CD4-positive, alpha-beta T cell (primary cell): ENCODE measurements at regions not wholly inside any gene's neighbourhood (a gene's known extent, or its start where the extent isn't known, plus 50 kb on each side); places are given as distances from the start of the nearest gene placed in this dataset.

Experiments
- ATAC-seq: fragments of 200-7000 bp; cut with Tn5 transposase; one replicate; pipeline ENCODE4 v1.10.0; 2022; ENCODE audit warnings: mild to moderate bottlenecking; ENCODE audit not compliant: poor library complexity
- CTCF ChIA-PET: fragments of 350-600 bp; sonication (Branson Sonifier 250); formaldehyde crosslinking; loops from one replicate; lab custom pipeline; 2021; ENCODE audit warnings: antibody characterized with exemption, inconsistent platforms; lab: Charles Lee
- POLR2A ChIA-PET: fragments of 350-600 bp; sonication (Branson Sonifier 250); formaldehyde crosslinking; loops from one replicate; lab custom pipeline; 2021; ENCODE audit warnings: antibody characterized with exemption, inconsistent platforms; lab: Charles Lee
- DNase-seq, 14 experiments: peaks; one replicate each; pipeline ENCODE4 v3.0.0-alpha.2; 2013 to 2020; ENCODE audit warnings: mixed read lengths in 2 of 14
- H3K27ac ChIP-seq, 2 donors: one replicate each; pipeline versions ENCODE4 v1.5.1 to v1.7.0; 2013; ENCODE audit warnings: low read length in 2 of 2, low read depth in 1 of 2, mild to moderate bottlenecking in 1 of 2
- H3K27me3 ChIP-seq, 2 experiments: 1 replicate in 1 of 2; 2 replicates in 1 of 2; pipeline versions ENCODE4 v1.6.1 to v1.7.0; 2013; ENCODE audit warnings: low read length in 2 of 2, control low read depth in 1 of 2, mild to moderate bottlenecking in 1 of 2, moderate library complexity in 1 of 2; ENCODE audit not compliant: insufficient read depth in 2 of 2, control insufficient read depth in 1 of 2
- H3K36me3 ChIP-seq: one replicate; pipeline ENCODE4 v1.6.1; 2013; ENCODE audit warnings: low read length, control low read depth; ENCODE audit not compliant: insufficient read depth
- H3K4me1 ChIP-seq: one replicate; pipeline ENCODE4 v1.6.1; 2013; ENCODE audit warnings: low read length, control low read depth; ENCODE audit not compliant: insufficient read depth
- H3K4me3 ChIP-seq: one replicate; pipeline ENCODE4 v1.5.1; 2013; ENCODE audit warnings: mild to moderate bottlenecking, low read length, moderate library complexity
- H3K9me3 ChIP-seq, 2 experiments: 1 replicate in 1 of 2; 2 replicates in 1 of 2; pipeline versions ENCODE4 v1.6.1 to v1.7.0; 2013; ENCODE audit warnings: low read length in 2 of 2, mild to moderate bottlenecking in 2 of 2, control low read depth in 1 of 2, moderate library complexity in 1 of 2; ENCODE audit not compliant: control insufficient read depth in 1 of 2, insufficient read depth in 1 of 2
- H3K27ac Mint-ChIP-seq: one replicate; pipeline ENCODE4 v1.8.0; 2020; ENCODE audit warnings: mixed read lengths
- H3K27me3 Mint-ChIP-seq: one replicate; pipeline ENCODE4 v1.8.0; 2021; ENCODE audit warnings: mixed read lengths
- H3K36me3 Mint-ChIP-seq: one replicate; pipeline ENCODE4 v1.8.0; 2021; ENCODE audit warnings: low read depth, mixed read lengths
- H3K4me1 Mint-ChIP-seq: one replicate; pipeline ENCODE4 v1.8.0; 2021; ENCODE audit warnings: low read depth, mixed read lengths
- H3K4me3 Mint-ChIP-seq: one replicate; pipeline ENCODE4 v1.8.0; 2020; ENCODE audit warnings: mild to moderate bottlenecking, mixed read lengths
- H3K9me3 Mint-ChIP-seq: one replicate; pipeline ENCODE4 v1.8.0; 2020; ENCODE audit warnings: mixed read lengths
- intact Hi-C, 2 experiments: fragments of 100-400 bp; cut with DNase I in 1 of 2; cut with micrococcal nuclease in 1 of 2; formaldehyde crosslinking; loops; one replicate each; pipeline versions ENCODE4 v1.15.1 to v1.9.0; 2023 to 2025; cut with DNase I, micrococcal nuclease
- TF ChIP-seq, protein P1 (sequence below): fragments of 200-600 bp; IDR thresholded peaks from one replicate; pipeline ENCODE4 v1.8.0; 2022; ENCODE audit warnings: antibody characterized with exemption, mild to moderate bottlenecking

DNA sequence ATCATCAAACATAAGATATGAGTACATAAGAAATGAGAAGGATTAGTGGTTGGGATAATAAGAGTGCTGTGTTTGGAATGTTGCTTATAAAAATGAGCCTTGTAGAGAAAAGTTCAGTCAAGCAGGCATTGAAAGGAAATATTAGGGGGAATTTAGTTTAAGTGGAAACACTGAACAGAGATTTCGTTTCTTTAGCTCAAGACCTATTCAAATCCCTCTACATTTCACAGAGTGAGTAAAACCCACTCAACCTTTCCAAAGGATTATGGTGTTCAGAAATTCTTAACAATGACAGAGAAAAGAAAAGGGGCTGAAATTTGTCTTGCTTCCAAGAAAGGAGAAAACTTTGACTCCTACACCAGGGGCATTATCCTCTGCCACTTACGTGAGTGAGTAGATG, 1072.4 kb upstream of the LCORL start:
- Histone ChIP-seq H3K27ac (no peak overlapping the region), H3K9me3 (peaks cover 3 to 11% of the 10 kb centered on the region in 2 experiments), H3K4me1 (no peaks in the 10 kb centered on the region), H3K36me3 (no peaks in the 10 kb centered on the region), H3K27me3 (no peaks in the 10 kb centered on the region), H3K4me3 (no peak overlapping the region)
- ChIA-PET CTCF (no interaction called here), POLR2A (no interaction called here)
- no peaks in the 10 kb centered on the region for H3K27me3 Mint-ChIP-seq
- ATAC-seq (no peak), DNase-seq (no peak)
- H3K27ac Mint-ChIP-seq: no peak overlapping the region
- intact Hi-C loops: no loop called here
- TF ChIP-seq, protein P1, sequence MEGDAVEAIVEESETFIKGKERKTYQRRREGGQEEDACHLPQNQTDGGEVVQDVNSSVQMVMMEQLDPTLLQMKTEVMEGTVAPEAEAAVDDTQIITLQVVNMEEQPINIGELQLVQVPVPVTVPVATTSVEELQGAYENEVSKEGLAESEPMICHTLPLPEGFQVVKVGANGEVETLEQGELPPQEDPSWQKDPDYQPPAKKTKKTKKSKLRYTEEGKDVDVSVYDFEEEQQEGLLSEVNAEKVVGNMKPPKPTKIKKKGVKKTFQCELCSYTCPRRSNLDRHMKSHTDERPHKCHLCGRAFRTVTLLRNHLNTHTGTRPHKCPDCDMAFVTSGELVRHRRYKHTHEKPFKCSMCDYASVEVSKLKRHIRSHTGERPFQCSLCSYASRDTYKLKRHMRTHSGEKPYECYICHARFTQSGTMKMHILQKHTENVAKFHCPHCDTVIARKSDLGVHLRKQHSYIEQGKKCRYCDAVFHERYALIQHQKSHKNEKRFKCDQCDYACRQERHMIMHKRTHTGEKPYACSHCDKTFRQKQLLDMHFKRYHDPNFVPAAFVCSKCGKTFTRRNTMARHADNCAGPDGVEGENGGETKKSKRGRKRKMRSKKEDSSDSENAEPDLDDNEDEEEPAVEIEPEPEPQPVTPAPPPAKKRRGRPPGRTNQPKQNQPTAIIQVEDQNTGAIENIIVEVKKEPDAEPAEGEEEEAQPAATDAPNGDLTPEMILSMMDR: no peak
- H3K9me3 Mint-ChIP-seq: peaks cover 7% of the 10 kb centered on the region
- H3K36me3 Mint-ChIP-seq: no peaks in the 10 kb centered on the region
- H3K4me1 Mint-ChIP-seq: no peaks in the 10 kb centered on the region
- H3K4me3 Mint-ChIP-seq: no peak overlapping the region

DNA sequence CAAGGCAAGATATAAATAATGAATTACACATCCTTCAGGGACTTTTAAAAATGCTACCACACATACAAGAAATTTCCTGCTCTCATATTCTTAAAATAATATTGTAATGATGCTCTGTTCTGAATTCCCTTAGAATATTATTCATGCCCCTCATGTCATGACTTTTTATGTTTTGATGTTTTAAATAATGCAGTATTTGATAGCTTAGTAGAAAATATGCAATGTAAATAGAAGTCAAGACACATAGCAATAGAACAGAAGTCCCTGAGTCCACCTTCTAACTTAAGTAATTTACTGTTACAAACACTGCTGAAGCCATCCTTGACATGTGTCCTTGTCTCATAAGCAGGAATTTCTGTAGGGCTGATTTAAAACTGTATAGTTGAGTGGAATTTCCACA, 1071.2 kb upstream of the LCORL start:
- Histone ChIP-seq H3K27me3 (no peaks in the 10 kb centered on the region), H3K4me3 (no peak overlapping the region), H3K4me1 (no peaks in the 10 kb centered on the region), H3K9me3 (peaks cover 3 to 11% of the 10 kb centered on the region in 2 experiments), H3K36me3 (no peaks in the 10 kb centered on the region), H3K27ac (no peak overlapping the region)
- H3K4me1 Mint-ChIP-seq: no peaks in the 10 kb centered on the region
- no peak overlapping the region for H3K4me3 Mint-ChIP-seq
- H3K36me3 Mint-ChIP-seq: no peaks in the 10 kb centered on the region
- no peaks in the 10 kb centered on the region for H3K27me3 Mint-ChIP-seq
- no peak overlapping the region for H3K27ac Mint-ChIP-seq
- DNase-seq: no peak
- CTCF ChIA-PET: no interaction called here
- POLR2A ChIA-PET: no interaction called here
- no peak for ATAC-seq
- TF ChIP-seq, protein P1: no peak
- intact Hi-C loops: no loop called here
- peaks cover 7% of the 10 kb centered on the region for H3K9me3 Mint-ChIP-seq

DNA sequence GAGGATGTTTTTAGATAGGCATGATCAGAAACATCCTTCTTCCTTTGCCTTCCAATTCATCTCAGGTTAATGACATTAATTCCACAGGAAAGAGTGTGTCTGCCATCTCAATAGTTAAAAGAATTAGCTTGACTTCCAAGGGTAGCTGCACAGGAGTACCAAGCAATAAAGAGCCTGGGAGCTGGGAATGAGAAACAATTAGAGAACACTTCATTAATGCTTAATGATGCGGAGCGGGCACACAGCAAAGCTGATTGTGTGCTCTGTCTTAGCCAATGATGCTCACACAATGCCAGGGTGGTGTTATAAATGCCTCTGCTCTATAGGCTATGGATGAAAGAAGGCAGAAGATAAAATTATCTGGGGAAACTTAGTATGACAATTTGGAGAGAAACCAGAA, 1052.5 kb upstream of the LCORL start:
- no peaks in the 10 kb centered on the region for H3K36me3 ChIP-seq
- CTCF ChIA-PET: no interaction called here
- TF ChIP-seq, protein P1: no peak
- Mint-ChIP-seq H3K27ac (no peak overlapping the region), H3K9me3 (peaks cover 8% of the 10 kb centered on the region), H3K4me1 (no peaks in the 10 kb centered on the region), H3K36me3 (no peaks in the 10 kb centered on the region), H3K4me3 (no peak overlapping the region), H3K27me3 (no peaks in the 10 kb centered on the region)
- H3K27ac ChIP-seq: no peak overlapping the region
- H3K4me3 ChIP-seq: no peak overlapping the region
- intact Hi-C loops: no loop called here
- POLR2A ChIA-PET: no interaction called here
- H3K9me3 ChIP-seq: no peaks in the 10 kb centered on the region
- DNase-seq: no peak
- ATAC-seq: no peak
- H3K27me3 ChIP-seq: no peaks in the 10 kb centered on the region
- H3K4me1 ChIP-seq: no peaks in the 10 kb centered on the region
